Ovary (tissue), 3 donors: ENCODE measurements at regions not wholly inside any gene's neighbourhood (a gene's known extent, or its start where the extent isn't known, plus 50 kb on each side); places are given as distances from the start of the nearest gene placed in this dataset.

Experiments
- CTCF ChIP-seq, 3 donors: fragments of 450-650 bp in 2 of 3; fragments of 200-600 bp in 1 of 3; IDR thresholded peaks; one replicate each; pipeline versions ENCODE4 v1.5.1 to v1.8.0; 2016 to 2022; ENCODE audit warnings: antibody characterized with exemption in 3 of 3, mild to moderate bottlenecking in 1 of 3
- EP300 ChIP-seq: sonication (generic); formaldehyde crosslinking; IDR thresholded peaks from one replicate; pipeline ENCODE4 v1.6.1; 2017; ENCODE audit warnings: antibody characterized with exemption
- POLR2A ChIP-seq: fragments of 450-650 bp; IDR thresholded peaks from one replicate; pipeline ENCODE4 v1.6.1; 2017; ENCODE audit warnings: antibody characterized with exemption, mild to moderate bottlenecking, moderate library complexity
- donor health status: DM: no; HTN: no; CAD: no.

GRCh38 chr12:28780096-28780495 is 369.0 kb upstream of the FAR2 start:
- TF ChIP-seq CTCF (IDR thresholded peaks at IDR 0.05) (no peak), EP300 (no peak), POLR2A (no peak)
